GM21576 (cell line): ENCODE measurements at regions not wholly inside any gene's neighbourhood (a gene's known extent, or its start where the extent isn't known, plus 50 kb on each side); places are given as distances from the start of the nearest gene placed in this dataset.

Experiments
- ATAC-seq: cut with Tn5 transposase; IDR thresholded peaks from one replicate; pipeline ENCODE4 v1.9.1; 2021; ENCODE audit warnings: mild to moderate bottlenecking, moderate library complexity; ENCODE audit not compliant: unreplicated experiment

DNA sequence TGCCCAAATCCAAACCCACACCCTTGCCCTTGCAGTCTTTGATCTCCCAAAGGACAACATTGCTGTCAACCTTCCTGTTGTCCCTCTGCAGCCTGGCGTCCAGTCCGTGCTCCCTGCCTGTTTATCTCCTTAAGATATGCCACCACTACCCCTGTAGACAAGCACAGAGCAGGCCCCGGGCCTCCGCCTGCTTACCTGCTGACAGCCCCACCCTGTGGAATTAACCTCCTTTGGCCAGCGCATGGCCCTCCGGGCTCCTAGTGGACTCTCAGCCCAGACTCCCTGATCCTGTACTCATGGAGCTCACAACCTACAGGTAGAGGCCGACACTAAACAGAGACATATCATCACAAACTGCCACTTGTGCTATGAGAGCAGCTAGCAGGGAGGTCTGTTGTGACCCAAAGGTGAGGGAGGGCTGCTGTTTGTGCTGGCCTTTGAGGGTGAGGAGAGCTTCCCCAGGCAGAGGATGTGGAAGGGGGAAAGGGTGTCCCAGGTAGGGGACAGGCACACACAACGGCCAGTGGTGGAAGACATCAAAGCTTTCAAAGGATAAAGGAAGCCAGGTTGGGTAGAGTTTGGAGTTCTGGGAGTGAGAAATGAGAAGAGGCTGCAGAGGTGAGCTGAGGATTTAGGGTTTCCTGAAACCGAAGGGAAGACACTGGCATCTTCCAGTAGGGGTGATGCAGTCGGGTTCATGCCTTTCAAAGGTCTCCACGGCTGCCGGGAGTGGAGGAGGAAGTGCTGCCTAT is 174.5 kb upstream of the ZMIZ1 start:
- ATAC-seq: no peak

DNA sequence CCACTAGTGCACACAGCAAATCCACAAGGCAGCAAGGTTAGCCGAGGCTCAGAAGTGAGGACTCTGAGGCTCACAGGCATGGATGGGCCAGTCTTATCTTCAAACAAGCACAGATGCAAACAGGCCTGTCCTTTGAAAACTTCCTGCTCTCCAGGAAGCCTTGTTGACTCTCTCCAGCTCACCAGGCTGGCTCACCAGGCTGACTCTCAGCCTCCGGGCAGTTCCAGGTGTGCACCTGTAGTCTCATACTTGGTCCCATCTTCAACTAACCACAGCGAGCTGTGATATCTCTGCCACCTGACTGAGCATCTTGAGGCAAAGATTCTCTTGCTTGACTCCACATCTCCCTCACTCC is 173.9 kb upstream of the ZMIZ1 start:
- ATAC-seq: no peak

DNA sequence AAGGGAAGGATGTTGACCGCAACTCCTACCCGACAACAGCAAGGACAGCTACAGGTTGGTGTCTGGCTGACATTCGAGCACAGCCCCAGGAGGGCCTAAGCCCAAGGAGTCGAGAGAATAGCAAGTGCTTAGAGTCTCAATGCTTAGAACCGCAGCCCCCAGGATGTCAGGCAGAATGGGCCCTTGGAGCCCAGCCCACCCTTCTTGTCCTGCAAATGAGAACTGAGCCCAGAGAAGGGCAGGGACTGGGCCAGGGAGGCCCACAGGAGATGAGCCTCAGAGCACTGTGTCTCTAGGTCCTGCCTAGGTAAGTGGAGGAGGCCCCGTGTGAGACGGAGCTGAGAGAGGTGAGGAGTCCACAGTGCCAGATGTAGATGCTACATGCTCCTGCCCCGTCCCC is 173.3 kb upstream of the ZMIZ1 start:
- ATAC-seq: no peak

DNA sequence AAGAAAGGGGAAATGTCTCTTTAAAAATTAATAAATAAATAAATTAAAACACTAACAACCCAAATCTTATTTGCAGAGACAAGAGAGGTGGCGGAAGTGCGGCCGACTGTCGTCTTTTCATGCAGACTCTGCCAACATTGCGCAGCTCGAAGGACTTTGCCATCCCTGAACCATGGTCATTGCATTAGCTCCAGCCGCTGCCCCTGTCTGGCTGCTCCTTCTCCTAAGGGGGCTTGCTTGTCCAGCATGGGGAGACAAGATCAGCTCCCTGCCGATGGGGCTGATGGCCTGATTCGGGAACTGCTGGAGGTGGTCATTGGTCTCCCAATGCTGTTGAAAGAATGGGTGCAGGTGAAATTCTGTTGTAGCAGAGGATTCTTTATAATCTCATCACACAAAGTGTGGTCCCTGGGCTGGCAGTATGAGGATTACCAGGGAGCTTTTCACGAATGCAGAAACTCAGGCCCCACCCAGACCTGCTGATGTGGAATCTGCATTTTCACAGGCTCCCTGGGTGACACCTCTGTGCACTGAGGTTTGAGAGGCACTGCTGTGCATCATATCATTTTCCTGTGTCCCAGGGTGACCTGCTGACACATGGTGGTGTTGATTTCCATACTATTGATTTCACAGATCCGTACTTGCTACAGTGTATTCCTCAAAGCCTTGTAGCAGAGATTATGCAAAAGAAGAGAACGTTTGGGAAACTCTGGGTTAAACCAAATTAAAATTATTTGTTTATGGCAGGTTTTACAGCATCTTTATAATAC is 172.4 kb upstream of the ZMIZ1 start:
- ATAC-seq: no peak

DNA sequence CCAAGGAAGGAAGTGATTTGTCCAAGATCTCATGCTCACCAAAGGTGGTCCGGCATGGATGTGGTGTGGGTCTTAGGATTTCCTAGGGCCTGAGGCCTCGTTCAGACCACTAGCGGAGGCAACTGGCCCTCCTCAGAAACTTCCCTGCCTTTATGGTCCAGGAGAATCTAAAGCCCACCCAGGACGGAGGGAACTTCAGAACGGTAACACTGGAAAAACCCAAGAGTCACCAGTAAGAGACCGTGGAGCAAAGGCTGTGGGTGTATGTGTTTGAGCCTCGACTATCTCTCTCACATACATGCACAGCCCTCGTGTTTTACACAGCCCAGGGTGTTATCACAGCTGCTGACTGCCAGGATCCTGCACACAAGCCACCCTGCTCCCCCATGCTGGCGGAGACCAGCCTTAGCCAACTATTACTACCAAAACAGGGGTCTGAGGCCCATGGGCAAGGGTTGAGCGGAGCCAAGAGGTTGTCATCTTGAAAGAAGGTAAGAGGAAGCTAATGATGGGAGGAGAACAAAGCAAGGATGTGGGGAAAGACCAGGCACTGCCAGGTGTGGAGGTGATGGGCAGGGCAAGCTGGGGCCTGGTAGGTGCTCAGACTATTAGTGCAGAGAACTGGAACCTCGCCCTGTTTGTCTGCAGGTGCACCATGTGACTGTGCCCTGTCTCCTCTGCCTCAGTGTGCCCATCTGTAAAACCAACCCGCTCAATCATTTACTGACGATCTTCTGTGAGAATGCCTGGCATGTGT is 170.2 kb upstream of the ZMIZ1 start:
- ATAC-seq: no peak

DNA sequence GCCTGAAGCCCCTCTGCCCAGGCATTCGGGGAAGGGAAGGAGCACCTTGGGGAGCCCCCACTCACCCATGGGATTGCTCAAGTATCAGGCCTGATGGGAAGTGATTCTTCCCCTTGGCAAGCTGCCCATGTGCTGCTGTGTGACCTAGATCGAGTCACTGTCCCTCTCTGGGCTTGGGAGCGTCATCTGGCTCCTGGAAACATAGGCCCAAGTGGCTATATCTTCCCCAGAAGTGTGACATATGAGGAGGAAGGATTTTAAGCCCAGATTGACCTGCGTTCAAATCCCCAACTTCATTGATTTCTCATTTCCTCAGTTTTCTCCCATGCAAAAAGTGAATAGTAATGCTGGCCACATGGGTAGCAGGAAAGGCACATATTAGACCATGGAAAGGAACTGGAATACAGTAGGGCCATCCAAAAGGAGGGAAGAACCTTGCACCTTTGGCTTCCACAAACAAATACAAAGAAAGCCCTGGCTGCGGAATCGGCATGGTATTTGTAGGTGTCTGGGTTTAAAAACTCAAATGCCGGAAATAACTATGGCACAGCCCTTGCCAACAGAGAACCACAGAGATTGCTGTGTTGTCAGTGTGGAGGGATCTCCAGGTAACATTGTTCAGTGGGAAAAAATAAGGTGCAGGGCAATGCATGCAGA is 169.5 kb upstream of the ZMIZ1 start:
- no peak for ATAC-seq

DNA sequence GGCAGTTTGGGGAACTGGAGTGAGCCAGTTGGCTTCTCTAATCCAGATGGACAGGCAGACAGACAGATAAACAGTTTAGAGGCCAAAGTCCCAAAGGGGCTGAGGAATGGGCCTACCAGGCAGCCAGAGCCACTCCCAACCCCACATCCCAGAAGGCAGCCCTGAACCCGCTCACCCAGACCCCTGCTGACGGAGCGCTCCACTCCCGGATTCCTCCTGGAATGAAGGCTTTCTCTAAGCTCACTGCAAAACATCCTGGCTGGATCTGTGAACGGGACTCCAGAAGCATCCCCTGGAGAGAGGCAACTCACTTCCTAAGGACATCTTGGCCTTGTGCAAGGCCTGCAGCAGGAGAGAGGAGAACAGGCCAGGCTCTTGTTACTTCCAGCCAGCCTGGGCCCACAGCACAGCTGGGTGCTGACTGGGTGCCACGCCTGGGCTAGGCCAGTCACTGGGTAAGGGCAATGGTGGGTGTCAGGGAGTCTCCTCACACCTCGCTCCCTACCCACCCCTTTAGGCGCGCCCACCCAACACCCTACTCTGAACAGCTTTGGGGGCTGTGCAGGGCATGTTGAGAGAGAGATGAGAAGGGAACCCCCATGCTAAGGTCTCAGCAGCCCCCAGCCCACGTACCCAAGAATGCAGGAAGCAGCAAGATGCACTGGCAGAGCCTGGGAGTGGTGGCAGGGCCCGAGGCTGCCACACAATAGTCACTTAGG is 168.6 kb upstream of the ZMIZ1 start:
- no peak for ATAC-seq

DNA sequence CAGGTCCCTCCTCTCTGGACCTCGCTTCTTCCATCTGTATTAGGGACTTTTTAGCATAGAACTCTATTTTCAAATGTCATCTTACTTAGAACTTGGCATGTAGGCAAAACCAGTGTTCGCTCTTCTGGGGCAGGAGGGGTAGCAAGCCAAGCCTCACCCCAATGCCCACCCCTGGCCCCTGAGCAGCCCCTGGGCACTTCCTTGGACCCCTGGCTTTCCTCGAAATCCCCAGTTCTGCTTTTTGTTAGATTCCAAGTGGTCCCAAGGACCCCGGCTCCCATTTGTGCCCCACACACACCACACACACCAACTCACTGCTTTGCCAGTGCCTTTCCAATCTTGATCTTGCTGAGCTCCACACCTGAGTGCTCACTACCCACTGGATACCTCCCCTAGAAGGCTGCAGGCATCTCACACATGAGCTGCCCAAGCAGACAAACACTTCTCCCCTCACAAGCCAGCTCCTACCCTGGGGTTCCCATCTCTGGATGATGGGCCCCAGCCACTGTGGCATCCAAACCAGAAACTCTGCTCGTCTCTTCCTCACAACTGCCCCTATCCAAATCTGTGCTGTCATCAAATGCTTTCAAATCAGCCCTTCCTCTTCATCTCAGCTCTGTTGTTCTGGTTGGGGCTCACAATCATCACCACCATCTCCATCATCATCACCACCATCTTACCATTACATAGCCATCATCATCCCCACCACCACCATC is 167.9 kb upstream of the ZMIZ1 start:
- ATAC-seq: no peak

DNA sequence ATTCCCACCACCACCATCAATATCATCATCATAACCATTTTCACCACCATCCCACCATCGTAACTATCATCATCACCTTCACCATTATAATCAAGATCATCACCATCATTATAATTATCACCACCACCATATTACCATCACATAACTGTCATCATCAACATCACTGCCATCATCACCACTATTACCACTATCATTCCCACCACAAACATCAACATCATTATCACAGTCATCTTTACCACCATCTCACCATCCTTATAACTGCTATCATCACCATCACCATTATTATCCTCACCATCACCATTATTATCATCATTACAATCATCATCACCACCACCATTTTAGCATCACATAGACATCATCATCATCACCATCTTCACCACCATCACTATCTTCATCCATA is 167.1 kb upstream of the ZMIZ1 start:
- no peak for ATAC-seq

DNA sequence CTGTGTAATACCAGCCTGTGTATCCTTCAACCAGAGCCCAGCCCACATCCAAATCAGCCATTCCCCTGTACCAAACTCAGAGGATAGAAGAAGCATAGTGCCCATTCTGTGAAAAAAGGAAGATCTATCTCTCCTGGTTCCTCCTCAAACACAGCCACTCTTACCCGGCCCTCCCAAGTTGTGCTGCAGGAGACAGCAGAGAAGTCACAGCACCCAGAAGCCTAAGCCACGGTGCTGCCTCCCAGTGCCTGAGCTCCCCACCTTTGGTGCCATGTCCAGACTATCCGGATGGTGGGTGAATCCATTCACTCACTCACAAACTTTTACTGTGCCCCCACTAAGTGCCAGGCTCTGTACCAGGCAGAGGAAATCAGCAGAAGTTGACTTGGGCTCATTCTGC is 166.0 kb upstream of the ZMIZ1 start:
- ATAC-seq: no peak

DNA sequence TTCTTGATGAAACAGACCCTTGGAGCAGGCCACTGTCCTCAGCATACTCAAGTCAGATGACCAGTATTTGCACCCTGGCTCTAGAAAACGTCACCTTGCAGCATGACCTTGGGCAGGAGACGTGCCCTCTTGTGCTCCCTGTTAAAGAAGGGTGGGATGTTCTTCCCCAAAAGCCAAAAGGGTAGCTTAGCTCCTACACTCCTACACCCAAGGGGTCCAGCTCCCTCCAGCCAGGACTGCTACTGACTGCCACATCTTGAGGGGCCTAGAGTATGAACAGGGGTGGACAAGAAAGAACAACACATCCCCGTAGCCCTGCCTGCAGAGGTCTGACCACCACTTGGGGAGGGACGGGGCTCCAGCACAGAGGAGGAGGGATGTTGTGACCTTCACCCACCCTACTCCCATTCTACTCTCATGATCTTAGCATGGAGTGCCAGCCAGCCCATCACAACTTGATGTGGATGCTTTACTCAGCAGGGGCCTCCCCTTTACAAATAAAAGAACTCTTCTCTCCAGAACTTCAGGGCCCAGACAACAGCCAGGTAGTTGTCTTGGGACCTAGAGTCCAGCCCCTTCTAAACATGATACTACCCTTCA is 165.3 kb upstream of the ZMIZ1 start:
- no peak for ATAC-seq

DNA sequence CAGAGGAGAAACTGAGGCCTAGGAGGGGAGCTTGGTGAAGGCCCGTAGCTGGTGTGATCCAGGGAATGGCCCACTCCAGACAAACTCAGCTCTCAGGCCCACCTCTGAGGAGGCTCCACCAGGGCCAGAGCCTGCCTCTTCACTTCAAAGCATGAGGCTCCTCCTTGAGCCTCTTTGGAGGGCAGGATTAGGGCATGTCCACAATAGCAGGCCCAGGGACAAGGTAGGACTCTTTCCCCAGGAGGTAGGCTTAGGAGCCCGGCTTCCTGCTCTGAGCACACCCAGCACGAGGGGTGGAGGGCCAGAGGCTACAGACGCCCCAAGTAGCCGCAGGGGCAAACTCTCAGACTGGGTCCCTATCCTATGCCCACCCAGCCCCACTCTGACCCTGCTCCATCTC is 164.6 kb upstream of the ZMIZ1 start:
- ATAC-seq: no peak

DNA sequence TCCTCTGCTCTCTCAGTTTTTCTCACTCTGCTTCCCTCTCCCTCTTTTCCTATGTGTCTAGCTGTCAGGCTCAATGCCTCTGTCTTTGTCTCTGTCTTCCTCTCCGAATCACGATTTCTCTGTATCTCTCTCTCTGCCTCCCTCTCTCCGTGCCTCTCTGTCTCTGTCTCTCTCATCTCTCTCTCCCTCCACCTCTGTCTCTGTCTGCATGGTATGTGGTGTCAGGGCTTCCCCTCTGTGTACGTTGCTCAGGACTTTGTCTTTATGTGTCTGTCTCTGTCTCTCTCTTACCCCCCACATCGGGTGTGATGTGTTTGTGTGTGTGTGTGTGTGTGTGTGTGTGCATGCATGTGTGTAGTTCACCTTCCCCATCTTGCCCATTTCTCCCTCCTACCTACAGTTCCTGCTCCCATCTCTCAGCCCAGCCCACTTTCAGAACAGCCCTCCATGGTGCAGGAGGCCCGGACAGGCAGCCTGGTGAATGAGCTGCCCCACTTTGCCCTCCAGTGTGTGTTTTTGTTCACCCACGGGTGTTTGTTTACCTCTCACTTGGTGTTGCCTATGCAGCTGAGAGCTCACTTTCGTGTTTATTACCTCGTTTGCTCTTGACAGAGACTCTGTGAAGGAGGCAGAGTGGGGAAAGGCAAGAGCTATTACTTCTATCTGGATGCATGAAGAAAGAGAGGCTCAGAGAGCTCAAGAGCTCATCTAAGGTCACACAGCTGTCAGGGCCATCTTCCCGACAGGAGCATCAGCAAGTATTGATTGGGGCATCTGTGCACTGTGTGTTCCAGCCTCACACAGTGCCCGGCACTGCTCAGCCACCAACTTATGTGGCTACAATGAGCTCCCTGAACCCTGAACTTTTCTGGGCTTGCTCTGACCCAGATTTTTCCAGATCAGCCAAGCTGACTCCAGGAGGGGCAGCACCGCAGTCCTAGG is 163.5 kb upstream of the ZMIZ1 start:
- no peak for ATAC-seq

DNA sequence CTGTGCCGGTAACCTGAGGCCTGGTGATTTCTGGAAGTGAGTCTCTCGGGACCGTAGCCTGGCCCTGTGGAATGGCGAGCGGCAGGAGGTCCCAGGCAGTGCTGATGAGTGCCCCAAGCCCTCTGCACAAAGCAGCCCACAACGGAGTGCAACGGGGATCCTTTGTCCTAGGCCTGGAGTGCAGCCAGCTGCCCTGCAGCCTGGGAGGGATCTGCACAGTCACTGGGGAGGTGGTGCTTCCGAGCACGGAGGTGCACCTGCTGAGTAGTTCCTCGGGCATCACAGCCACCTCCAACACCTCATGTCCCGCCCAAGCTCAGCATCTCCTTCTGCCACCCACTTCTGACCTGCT is 162.8 kb upstream of the ZMIZ1 start:
- ATAC-seq: no peak

DNA sequence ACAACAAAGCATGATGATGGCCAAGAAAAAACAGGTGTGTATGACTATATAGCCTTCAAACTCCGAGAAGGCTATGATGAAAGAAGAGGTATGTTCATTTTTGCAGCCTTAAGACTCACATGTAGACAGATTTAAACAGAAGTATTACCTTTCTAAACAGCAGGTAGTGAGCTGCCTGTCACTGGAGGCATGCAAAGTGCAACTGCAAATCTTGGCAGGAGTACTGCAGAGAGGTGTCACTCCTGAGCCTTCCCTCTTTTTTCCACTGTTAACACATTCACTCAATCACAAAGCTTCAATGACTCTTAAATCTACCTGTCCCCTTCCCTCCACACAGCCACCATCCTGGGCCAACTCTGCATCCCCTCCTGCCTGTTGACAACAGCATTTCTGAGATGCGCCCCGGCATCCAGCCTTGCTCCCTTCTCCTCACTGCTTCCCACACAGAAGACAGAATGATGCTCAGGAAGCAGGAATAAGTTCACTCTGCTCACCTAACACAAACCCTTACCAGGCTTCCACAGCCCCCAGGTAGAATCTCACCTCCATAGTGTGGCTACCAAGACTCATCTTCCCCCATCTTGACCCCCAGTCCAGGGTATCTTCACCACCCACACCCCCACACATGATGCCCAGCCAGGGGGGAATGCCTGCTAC is 161.9 kb upstream of the ZMIZ1 start:
- ATAC-seq: no peak

DNA sequence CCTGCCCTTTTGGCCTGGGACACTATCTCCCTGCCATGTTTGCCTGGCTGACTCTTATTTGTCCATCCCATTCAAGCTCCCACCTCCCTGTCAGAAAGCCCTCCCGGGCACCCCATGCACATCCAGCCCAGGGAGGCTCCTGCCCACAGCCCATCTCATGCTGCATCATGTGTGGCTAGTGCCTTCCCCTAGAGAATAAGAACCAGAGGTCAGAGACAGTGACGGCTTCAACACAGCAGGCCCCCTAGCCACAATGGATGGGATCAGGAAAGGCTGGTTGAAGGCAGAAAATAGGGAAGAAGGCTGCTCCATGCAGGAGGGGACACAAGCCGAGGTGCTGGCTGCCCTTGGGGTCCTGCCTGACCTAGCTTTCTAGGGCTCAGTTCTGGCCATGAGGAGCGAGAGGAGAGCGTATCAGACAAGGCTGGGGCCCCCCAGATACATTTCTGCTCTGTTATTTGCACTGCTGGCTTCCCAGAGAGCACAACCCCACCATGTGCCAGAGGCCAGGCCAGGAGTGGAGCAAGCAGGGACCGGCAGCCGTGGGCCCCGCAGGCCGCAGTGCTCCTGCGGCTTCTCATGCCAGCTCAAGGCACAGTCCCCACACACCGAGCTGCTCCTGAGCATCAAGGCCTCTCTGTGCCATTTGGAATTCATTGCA is 161.1 kb upstream of the ZMIZ1 start:
- no peak for ATAC-seq

DNA sequence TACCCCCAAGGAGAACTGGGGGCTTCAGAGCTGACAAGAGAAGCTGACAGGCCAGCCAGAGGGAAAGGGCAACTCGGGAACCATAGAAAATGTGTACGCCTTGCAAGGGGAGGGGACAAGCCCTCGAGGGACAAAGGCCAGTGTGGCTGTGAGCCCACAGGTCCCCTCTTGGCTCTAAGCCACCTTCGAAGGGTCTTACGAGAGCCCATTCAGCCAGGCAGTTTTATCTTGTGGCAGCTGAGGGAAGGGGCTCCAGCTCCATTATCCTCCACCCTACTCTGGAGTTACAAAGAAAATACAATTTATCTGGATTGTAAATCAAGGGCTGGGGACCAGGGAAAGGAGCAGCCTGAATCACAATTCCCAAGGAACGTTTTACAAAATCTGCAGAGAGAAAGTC is 159.5 kb upstream of the ZMIZ1 start:
- ATAC-seq: no peak

DNA sequence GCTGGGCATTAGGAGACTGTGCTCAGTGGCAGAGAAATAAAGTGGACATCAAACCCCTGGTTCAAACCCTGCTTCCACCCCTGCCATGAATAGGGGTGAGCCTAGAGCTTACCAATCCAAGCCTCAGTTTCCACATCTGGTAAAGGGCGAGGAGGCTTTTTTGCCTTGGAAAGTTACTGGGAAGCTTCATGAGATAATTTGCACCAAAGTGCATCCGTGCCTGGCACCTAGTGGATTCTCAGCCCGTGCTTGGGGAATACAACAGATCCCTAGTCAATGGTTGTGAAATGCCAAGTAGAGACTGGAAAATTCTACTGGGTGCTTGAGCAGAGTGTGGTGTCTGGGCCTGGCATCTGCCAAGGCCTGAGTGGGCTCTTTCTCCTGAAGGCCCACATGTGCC is 158.7 kb upstream of the ZMIZ1 start:
- no peak for ATAC-seq
